Globus pallidus (tissue), 1 donor: ENCODE measurements at regions not wholly inside any gene's neighbourhood (a gene's known extent, or its start where the extent isn't known, plus 50 kb on each side); places are given as distances from the start of the nearest gene placed in this dataset.
"Not testable (repeated sequence)": the region's sequence is repeated elsewhere in the genome, so short reads cannot be mapped to it uniquely, and the experiment has no call there.

Experiments used
- DNase-seq: peaks from one replicate; pipeline ENCODE4 v3.0.0-alpha.2; 2015; ENCODE audit warnings: low spot score

GRCh38 chr5:66348387-66349125, 204.5 kb downstream of the SREK1 start:
- no peak for DNase-seq

- no peak for DNase-seq
Observed at GRCh38 chr5:66351813-66352212, 207.7 kb downstream of the SREK1 start.

DNA sequence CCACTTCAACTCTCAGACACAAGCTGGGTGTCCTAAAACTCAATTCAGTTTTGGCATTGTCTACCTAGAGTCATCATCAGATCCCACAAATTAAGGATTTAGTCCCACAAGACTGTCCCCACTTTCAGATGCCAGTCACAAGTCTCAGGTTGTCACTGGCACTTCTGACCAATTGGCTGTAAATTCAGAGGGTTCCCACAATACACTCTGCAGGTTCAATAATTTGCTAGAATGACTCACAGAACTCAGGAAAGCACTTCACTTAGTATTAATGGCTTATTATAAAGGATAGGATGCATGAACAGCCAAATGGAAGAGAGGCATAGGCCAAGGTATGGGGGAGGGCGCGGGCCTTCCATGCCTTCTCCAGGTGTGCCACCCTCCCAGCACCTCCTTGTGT, 209.1 kb downstream of the SREK1 start:
- DNase-seq = no peak

GRCh38 chr5:66354422-66354821, 210.3 kb downstream of the SREK1 start:
- no peak for DNase-seq

DNA sequence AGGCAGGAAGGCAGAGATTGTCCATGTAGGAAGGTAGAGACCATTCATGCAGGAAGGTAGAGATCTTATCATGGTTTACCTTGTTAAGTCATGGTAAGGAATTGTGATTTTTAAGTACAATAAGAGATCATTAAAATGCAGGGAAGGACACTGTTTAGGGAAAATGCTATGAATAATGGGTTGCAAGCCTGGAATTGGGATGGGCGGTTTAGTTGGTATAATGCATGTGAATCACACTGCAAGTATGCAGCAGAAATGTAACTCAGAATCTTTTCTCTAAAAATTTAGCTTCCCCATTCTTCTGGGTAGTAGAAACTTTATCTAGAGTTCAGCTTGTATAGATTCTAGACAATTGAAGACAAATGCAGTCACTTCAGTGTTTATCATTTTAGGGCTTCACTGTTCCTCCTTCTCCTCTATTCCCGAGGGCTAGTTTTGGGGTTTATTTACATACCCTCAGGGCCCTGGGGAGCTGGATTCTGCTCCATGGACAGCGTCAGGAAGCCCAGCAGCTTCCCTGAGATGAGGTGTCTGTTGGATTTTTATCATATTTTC, 212.0 kb downstream of the SREK1 start:
- no peak for DNase-seq

DNA sequence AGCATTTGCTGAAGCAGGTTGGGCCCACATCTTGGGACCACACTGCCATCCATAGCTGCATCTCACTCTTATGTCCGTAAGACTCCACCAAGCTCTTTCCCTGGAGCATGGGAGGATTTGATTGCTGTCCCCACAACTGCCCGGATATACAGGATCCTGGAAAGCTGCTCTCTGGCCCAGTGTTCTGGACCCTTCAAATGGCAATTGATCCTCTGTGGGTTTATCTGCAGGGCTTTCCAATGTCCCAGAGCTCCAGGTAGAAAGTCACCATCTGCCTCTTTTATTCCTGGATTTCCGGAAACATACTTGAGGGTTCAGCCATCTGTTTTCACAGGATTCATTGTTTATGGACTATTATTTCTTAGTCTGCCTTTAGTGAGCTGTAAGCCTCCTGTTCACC, 214.6 kb downstream of the SREK1 start:
- DNase-seq = no peak

DNA sequence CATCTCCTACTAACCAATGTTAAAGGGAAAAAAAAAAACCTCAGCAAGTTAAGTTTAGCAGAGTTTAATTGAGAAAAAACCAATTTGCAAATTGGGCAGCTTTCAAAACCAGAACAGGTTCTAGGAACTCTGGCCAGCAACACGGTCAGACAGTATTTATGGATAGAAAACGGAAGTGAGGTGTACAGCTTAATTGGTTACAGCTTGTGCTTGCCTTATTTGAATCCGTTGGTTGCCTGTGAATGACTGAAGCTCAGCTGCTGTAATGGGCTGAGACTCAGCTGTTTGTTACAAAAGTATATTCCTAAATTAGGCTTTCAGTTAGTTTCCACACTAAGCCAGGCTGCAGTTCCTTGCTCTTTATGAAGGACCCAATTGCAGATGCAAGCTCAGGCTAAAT, 217.0 kb downstream of the SREK1 start:
- DNase-seq = no peak

DNA sequence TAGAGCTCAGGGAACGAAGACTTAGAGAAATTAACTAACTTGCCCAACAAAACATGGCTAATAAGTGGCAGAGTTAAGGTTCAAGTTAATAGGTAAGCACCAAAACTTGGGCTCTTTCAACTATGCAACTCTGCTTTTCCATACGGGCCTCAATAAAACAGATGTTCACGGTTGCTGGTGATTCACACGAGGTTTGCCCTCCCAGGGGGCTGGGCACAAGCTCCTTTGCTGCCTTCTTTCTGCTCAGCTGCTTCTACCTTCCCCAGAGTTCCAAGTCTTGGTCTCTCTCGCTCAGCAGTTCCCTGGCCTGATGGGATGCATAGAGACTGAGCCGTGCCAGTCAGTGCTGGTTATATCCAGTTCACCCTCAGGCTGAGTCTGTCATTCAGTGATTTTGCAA, 217.9 kb downstream of the SREK1 start:
- no peak for DNase-seq

GRCh38 chr5:66362687-66363086, 218.6 kb downstream of the SREK1 start:
- DNase-seq = no peak

GRCh38 chr5:66363097-66363496, 219.0 kb downstream of the SREK1 start:
- DNase-seq = no peak

DNA sequence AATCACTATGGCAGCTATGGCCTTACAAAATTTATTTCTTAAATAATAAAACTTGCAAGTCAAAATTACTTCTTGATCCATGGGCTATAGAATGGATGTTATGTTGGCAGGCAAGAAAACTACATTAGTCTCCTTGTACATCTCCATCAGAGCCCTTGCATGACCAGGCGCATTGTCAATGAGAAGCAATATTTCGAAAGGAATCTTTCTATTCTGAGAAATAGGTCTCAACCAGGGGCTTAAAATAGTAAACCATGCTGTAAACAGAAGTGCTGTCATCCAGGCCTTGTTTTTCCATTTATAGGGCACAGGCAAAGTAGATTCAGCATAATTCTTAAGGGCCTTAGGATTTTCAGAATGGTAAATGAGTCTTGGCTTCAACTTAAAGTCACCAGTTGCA, 220.1 kb downstream of the SREK1 start:
- no peak for DNase-seq

DNA sequence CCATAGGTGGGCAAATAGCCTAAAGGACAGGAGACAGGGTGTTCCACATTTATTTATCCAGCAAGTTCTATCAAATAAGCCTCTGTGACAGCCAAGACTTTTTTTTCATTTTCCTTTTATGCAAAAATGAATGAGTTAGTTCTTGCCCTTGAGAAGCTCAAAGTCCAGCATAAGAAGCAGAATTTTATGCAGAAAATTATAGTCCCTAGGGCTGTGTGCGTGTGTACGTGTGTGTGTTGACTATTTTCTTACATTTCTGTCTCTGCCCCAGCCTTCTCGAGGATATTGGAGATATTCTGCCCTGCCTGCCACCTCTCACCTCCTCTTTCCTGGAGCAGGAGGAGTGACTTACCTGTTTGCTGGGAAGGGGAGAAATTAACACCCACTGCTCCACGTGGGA, 221.9 kb downstream of the SREK1 start:
- no peak for DNase-seq

DNA sequence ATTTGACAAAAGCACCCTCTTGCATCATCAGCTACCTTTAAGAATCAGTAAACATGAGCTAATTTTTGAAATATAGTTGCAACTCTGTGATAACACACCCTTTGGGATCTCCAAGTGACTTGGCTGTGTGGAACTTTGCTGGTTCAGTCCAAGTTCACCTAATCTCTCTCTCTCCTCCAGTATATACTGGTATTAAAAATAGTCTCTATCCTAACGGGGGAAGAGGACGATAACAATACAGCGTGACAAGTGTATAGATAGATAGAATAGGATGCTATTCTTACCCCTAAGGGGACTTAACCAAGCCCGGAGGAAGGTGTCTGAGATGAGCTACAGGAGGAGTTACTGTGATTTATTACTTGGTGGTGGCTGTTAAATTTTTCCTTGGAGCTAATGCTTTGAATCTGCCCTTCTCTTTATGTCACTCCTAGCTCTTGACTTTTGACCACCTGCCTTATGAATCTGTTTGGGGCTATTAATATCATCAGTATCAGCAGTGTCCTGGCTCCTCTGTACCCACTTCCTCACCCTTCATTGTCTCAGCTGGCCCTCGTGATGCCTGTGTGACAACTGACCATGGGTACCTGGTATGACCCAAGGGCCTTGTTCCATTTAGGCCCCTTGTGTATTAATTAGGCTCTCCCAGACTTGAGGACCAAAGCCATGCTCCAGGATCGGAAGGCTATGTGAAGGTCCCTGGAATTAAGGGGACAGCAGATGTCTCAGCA, 223.9 kb downstream of the SREK1 start:
- no peak for DNase-seq

- DNase-seq = no peak
Observed at GRCh38 chr5:66368811-66369210, 224.7 kb downstream of the SREK1 start.

- no peak for DNase-seq
Observed at GRCh38 chr5:66377747-66378146, 218.4 kb upstream of the MAST4 start.

- no peak for DNase-seq
Observed at GRCh38 chr5:66378407-66378806, 217.8 kb upstream of the MAST4 start.

- DNase-seq = no peak
Observed at GRCh38 chr5:66382152-66382551, 214.0 kb upstream of the MAST4 start.

DNA sequence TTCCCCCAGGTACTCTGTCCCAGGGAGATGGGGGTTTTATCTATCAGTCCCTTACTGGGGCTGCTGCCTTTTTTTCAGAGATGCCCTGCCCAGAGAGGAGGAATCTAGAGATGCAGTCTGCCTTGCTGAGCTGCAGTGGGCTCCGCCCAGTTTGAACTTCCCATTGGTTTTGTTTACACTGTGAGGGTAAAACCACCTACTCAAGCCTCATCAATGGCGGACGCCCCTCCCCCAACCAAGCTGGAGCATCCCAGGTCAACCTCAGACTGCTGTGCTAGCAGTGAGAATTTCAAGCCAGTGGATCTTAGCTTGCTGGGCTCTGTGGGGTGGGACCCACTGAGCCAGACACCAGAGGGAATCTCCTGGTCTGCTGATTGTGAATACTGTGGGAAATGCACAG, 191.0 kb upstream of the MAST4 start:
- DNase-seq = not testable (repeated sequence)

GRCh38 chr5:66406761-66407336, 189.3 kb upstream of the MAST4 start:
- no peak for DNase-seq

- DNase-seq = no peak
Observed at GRCh38 chr5:66407765-66408164, 188.4 kb upstream of the MAST4 start.

DNA sequence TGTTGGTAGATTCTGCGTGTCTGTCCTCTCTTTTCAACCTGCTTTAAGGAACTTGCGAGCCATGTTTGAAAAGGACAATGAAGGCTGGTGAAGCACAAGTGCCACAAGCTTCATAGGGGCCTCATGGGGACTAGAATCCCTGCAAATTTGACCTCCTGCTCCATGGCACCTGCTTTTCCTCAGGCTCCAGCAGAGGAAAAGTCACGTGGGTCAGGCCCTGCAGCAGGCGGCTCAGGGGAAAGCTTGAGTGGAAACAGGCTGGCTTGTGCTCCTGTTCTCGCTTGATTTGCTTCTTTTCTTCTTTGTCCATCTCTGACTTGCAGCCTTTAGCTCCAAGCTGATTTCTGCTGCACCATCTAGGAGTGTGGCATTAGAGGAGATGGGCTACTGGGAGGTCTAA, 187.6 kb upstream of the MAST4 start:
- no peak for DNase-seq

GRCh38 chr5:66410122-66410521, 186.1 kb upstream of the MAST4 start:
- no peak for DNase-seq

GRCh38 chr5:66411701-66412100, 184.5 kb upstream of the MAST4 start:
- DNase-seq = no peak
